ENCODE measurements at regions not wholly inside any gene's neighbourhood (a gene's known extent, or its start where the extent isn't known, plus 50 kb on each side); places are given as distances from the start of the nearest gene placed in this dataset.

DNA sequence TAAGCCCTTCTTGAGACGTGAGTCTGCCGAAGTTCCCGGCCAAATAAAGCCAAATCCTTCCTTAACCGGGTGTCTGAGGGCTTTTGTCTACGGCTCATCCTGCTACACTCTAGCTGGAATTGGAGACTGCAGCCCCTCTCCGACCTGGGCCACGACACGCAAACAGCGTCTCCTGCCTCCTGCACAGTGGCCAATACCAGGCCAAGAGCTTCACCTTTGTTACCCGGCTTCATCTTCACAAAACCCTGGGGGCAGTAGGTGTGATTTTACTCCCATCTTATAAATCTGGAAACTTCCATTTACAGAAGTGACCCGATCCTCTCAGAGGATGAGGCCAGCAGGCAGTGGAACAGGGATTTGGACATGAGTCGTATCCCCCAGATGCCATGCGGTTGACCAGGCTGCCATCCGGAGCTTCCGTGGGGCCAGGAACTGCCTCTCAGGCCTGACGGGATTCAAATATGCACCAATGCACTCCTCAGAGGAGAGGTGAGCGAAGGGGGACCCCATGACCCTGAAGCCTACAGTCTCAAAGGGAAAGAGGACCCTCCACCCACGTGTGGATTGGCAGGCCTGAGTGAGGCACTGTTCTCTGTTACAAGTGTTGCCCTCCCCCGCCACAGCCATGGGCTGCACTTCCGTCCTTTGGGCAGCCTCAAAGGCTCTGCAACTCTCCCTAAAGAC is 53.2 kb upstream of the KLF13 start:
- Histone ChIP-seq H3K27me3 (ENCODE audit: control insufficient read depth in 2 of 2, insufficient read depth in 2 of 2, low read length in 2 of 2) (no peaks in the 10 kb centered on the region), H3K79me2 (ENCODE audit: control insufficient read depth, insufficient read depth, low read length) (no peaks in the 10 kb centered on the region), H3K9me3 (replicated peaks; ENCODE audit: control insufficient read depth, insufficient read depth, low read length) (no peaks in the 10 kb centered on the region), H3K4me1 (ENCODE audit: control insufficient read depth, extremely low read depth, insufficient read depth, low read length) (no peaks in the 10 kb centered on the region), H3K27ac (ENCODE audit: insufficient read depth, low read depth, low read length) (no peak overlapping the region), H4K20me1 (replicated peaks; ENCODE audit: control insufficient read depth, extremely low read depth, insufficient read depth, low read length) (no peaks in the 10 kb centered on the region), H3K4me3 (replicated peaks in 1 of 3; ENCODE audit: insufficient read depth in 1 of 3, low read depth in 1 of 3, low read length in 3 of 3) (no peak overlapping the region), H3K4me2 (ENCODE audit: insufficient read depth, low read length) (no peak overlapping the region), H3K36me3 (ENCODE audit: control insufficient read depth in 2 of 2, extremely low read depth in 1 of 2, insufficient read depth in 2 of 2, low read length in 2 of 2) (no peaks in the 10 kb centered on the region), H2AFZ (ENCODE audit: low read depth, low read length) (no peak overlapping the region), H3K9ac (replicated peaks; ENCODE audit: extremely low read depth, insufficient read depth, low read length) (no peak overlapping the region), H3K9me1 (replicated peaks; ENCODE audit: control insufficient read depth, extremely low read depth, insufficient read depth, low read length) (no peaks in the 10 kb centered on the region)
- dilution Hi-C loops (cut with MboI; ENCODE audit: extremely low pct_ligation_motif_present, low sequenced_read_pairs): no loop called here
- ChIA-PET POLR2A (no interaction called here), CTCF (no interaction called here)
- BruUV-seq (replicated peaks): no TSS peak
- TF ChIP-seq, protein P1, sequence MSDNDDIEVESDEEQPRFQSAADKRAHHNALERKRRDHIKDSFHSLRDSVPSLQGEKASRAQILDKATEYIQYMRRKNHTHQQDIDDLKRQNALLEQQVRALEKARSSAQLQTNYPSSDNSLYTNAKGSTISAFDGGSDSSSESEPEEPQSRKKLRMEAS (IDR thresholded peaks at IDR 0.05; ENCODE audit: insufficient read depth, insufficient read length): no peak
- TF ChIP-seq JUN (IDR thresholded peaks at IDR 0.05; ENCODE audit: borderline replicate concordance, insufficient read depth, insufficient read length, low read depth) (no peak), FOS (IDR thresholded peaks at IDR 0.05; ENCODE audit: borderline replicate concordance, insufficient read depth, low read length) (no peak), GATA2 (IDR thresholded peaks at IDR 0.05; ENCODE audit: insufficient read depth, insufficient read length, low read depth, low read length) (no peak), POLR2AphosphoS5 (IDR thresholded peaks at IDR 0.05; ENCODE audit: insufficient read depth, low read depth, low read length) (no peak), EZH2 (IDR thresholded peaks at IDR 0.05; ENCODE audit: borderline replicate concordance, low read depth, low read length, severe bottlenecking) (no peak), POLR2A (IDR thresholded peaks at IDR 0.05; ENCODE audit: low read depth, low read length) (no peak), MYC (IDR thresholded peaks at IDR 0.05; ENCODE audit: low read depth, low read length) (no peak)
- TF ChIP-seq, protein P2, sequence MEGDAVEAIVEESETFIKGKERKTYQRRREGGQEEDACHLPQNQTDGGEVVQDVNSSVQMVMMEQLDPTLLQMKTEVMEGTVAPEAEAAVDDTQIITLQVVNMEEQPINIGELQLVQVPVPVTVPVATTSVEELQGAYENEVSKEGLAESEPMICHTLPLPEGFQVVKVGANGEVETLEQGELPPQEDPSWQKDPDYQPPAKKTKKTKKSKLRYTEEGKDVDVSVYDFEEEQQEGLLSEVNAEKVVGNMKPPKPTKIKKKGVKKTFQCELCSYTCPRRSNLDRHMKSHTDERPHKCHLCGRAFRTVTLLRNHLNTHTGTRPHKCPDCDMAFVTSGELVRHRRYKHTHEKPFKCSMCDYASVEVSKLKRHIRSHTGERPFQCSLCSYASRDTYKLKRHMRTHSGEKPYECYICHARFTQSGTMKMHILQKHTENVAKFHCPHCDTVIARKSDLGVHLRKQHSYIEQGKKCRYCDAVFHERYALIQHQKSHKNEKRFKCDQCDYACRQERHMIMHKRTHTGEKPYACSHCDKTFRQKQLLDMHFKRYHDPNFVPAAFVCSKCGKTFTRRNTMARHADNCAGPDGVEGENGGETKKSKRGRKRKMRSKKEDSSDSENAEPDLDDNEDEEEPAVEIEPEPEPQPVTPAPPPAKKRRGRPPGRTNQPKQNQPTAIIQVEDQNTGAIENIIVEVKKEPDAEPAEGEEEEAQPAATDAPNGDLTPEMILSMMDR (IDR thresholded peaks at IDR 0.05; ENCODE audit: extremely low read depth in 1 of 2, insufficient read depth in 1 of 2, low read depth in 1 of 2, low read length in 2 of 2): no peak
- FAIRE-seq: no peak
- DNase-seq (ENCODE audit: low read depth, low spot score): no peak
- intact Hi-C loops (cut with micrococcal nuclease): no loop called here
